K562 (cell line): ENCODE measurements at regions not wholly inside any gene's neighbourhood (a gene's known extent, or its start where the extent isn't known, plus 50 kb on each side); places are given as distances from the start of the nearest gene placed in this dataset.

Experiments
- ATAC-seq: fragments of 200-7000 bp; cut with Tn5 transposase; 3 replicates; pipeline ENCODE4 v1.9.1; 2020; ENCODE audit warnings: moderate library complexity
- BruUV-seq: library from RNA; stranded (reverse); fragments of 400-500 nt; replicated peaks from 2 replicates; lab custom pipeline; 2021; lab: Mats Ljungman, UMichigan
- CTCF ChIA-PET: fragments of 300-600 bp; formaldehyde crosslinking; extraction: SDS; loops from one replicate; lab custom pipeline; 2021; ENCODE audit warnings: low intra/inter-chr PET ratio; lab: Yijun Ruan, JAX
- POLR2A ChIA-PET: fragments of 300-600, 350-650 bp; sonication (Branson Sonifier 250); formaldehyde crosslinking; extraction: SDS; loops from one replicate; lab custom pipeline; 2021; ENCODE audit warnings: antibody characterized with exemption, inconsistent platforms; lab: Yijun Ruan, JAX
- DNase-seq, 4 experiments: peaks; one replicate each; pipeline versions ENCODE4 v3.0.0 to v3.0.0-alpha.2; 2011 to 2018; ENCODE audit warnings: low spot score in 3 of 4, mixed read lengths in 3 of 4; ENCODE audit errors: extremely low read depth in 1 of 4
- FAIRE-seq: peaks from 2 replicates; lab custom pipeline; 2011; peaks lifted over from hg19 to GRCh38; lab: Jason Lieb, UNC
- H2AFZ ChIP-seq: 2 replicates; pipeline ENCODE4 v1.6.0; 2011; ENCODE audit warnings: low read depth, low read length, control low read depth, inconsistent platforms
- H3K27ac ChIP-seq: fragments of 200-600 bp; 3 replicates; pipeline ENCODE4 v1.8.0; 2011; ENCODE audit warnings: low read depth, mild to moderate bottlenecking, control low read depth, inconsistent platforms, low read length, moderate library complexity, mixed read lengths; ENCODE audit errors: extremely low read depth
- H3K27me3 ChIP-seq, 2 experiments: fragments of 300-600 bp in 1 of 2; 2 replicates in 1 of 2; 3 replicates in 1 of 2; pipeline versions ENCODE4 v1.6.0 to v1.8.0; 2011; ENCODE audit warnings: inconsistent platforms in 2 of 2, low read length in 2 of 2, mild to moderate bottlenecking in 1 of 2, mixed read lengths in 1 of 2, moderate library complexity in 1 of 2; ENCODE audit not compliant: control insufficient read depth in 2 of 2, insufficient read depth in 2 of 2
- H3K36me3 ChIP-seq: fragments of 300-600 bp; 3 replicates; pipeline ENCODE4 v1.8.0; 2011; ENCODE audit warnings: mild to moderate bottlenecking, low read length, inconsistent platforms; ENCODE audit not compliant: control insufficient read depth, insufficient read depth
- H3K4me1 ChIP-seq, 2 experiments: fragments of 200-600 bp in 1 of 2; replicated peaks in 1 of 2; 2 replicates in 1 of 2; 3 replicates in 1 of 2; pipeline versions ENCODE4 v1.5.1 to v1.8.0; 2011; ENCODE audit warnings: inconsistent platforms in 2 of 2, low read length in 2 of 2, mild to moderate bottlenecking in 1 of 2, mixed read lengths in 1 of 2, moderate library complexity in 1 of 2; ENCODE audit not compliant: control insufficient read depth in 2 of 2, insufficient read depth in 2 of 2
- H3K4me2 ChIP-seq: 2 replicates; pipeline ENCODE4 v1.6.1; 2011; ENCODE audit warnings: low read length, control low read depth, inconsistent platforms, mixed read lengths; ENCODE audit not compliant: insufficient read depth
- H3K4me3 ChIP-seq: fragments of 200-600 bp; sonication (generic), shearing (Covaris generic); 2 replicates; pipeline ENCODE4 v1.5.1; 2016; ENCODE audit warnings: control low read depth, inconsistent platforms
- H3K79me2 ChIP-seq: fragments of 200-600 bp; 3 replicates; pipeline ENCODE4 v1.8.0; 2011; ENCODE audit warnings: low read length, inconsistent platforms; ENCODE audit not compliant: control insufficient read depth, insufficient read depth
- H3K9ac ChIP-seq, 2 experiments: 2 replicates each; pipeline versions ENCODE4 v1.6.0 to v1.6.1; 2011; ENCODE audit warnings: low read depth in 2 of 2, low read length in 2 of 2, control low read depth in 1 of 2, inconsistent platforms in 1 of 2, mild to moderate bottlenecking in 1 of 2, mixed read lengths in 1 of 2; ENCODE audit not compliant: insufficient read depth in 1 of 2
- H3K9me1 ChIP-seq: one replicate; pipeline ENCODE4 v1.6.0; 2011; ENCODE audit warnings: inconsistent platforms, mild to moderate bottlenecking, low read length, moderate library complexity; ENCODE audit not compliant: control insufficient read depth, insufficient read depth
- H3K9me3 ChIP-seq: replicated peaks from 2 replicates; pipeline ENCODE4 v1.5.1; 2011; ENCODE audit warnings: low read depth, low read length, inconsistent platforms; ENCODE audit not compliant: control insufficient read depth, insufficient read depth
- H4K20me1 ChIP-seq: replicated peaks from 2 replicates; pipeline ENCODE4 v1.6.1; 2011; ENCODE audit warnings: low read length, inconsistent platforms, mixed read lengths; ENCODE audit not compliant: control insufficient read depth, insufficient read depth
- BACH1 ChIP-seq: fragments of 200-800 bp; sonication (Bioruptor generic); IDR thresholded peaks from 2 replicates; pipeline ENCODE4 v1.6.1; 2016; ENCODE audit warnings: missing genetic modification characterization, missing compliant biosample characterization
- CAMTA2 ChIP-seq: fragments of 250-450 bp; sonication (Bioruptor Pico); conservative IDR thresholded peaks from 2 replicates; pipeline ENCODE4 v1.5.1; 2022
- CHCHD3 ChIP-seq: fragments of 250-450 bp; sonication (Bioruptor Pico); IDR thresholded peaks from 2 replicates; pipeline ENCODE4 v2.1.2; 2022; ENCODE audit warnings: mild to moderate bottlenecking
- DEAF1 ChIP-seq: fragments of 450-650 bp; formaldehyde crosslinking; IDR thresholded peaks from 2 replicates; pipeline ENCODE4 v1.4.0; 2020; ENCODE audit warnings: mild to moderate bottlenecking, moderate library complexity
- FUS ChIP-seq: fragments of 200-400 bp; formaldehyde crosslinking; optimal IDR thresholded peaks from 2 replicates; pipeline ENCODE3; 2017; ENCODE audit warnings: low read depth, low read length
- ILF3 ChIP-seq: fragments of 450-650 bp; IDR thresholded peaks from 2 replicates; pipeline ENCODE4 v1.6.1; 2018; ENCODE audit warnings: antibody characterized with exemption, mild to moderate bottlenecking, moderate library complexity, borderline replicate concordance
- JUND ChIP-seq, 2 experiments: IDR thresholded peaks; 2 replicates in 1 of 2; 3 replicates in 1 of 2; pipeline ENCODE4 v1.6.1; 2011; ENCODE audit warnings: borderline replicate concordance in 2 of 2, low read depth in 2 of 2, low read length in 2 of 2, improper control_type of control experiment in 1 of 2, missing biosample characterization in 1 of 2, missing genetic modification characterization in 1 of 2, missing genetic modification reagents in 1 of 2
- KDM2B ChIP-seq: fragments of 250-450 bp; sonication (Bioruptor Pico); IDR thresholded peaks from 2 replicates; pipeline ENCODE4 v1.8.0; 2021; ENCODE audit warnings: mild to moderate bottlenecking, moderate library complexity
- LARP7 ChIP-seq: fragments of 450-650 bp; IDR thresholded peaks from 2 replicates; pipeline ENCODE4 v1.6.1; 2016
- MAFF ChIP-seq: IDR thresholded peaks from 2 replicates; pipeline ENCODE4 v1.6.1; 2012; ENCODE audit warnings: low read length, improper control_type of control experiment
- MXD1 ChIP-seq: fragments of 250-450 bp; sonication (Bioruptor Pico); IDR thresholded peaks from 2 replicates; pipeline ENCODE4 v1.8.0; 2021; ENCODE audit warnings: borderline replicate concordance, mild to moderate bottlenecking, moderate library complexity; ENCODE audit not compliant: poor library complexity, severe bottlenecking
- PTTG1 ChIP-seq: fragments of 450-650 bp; IDR thresholded peaks from 2 replicates; pipeline ENCODE4 v1.6.1; 2016; ENCODE audit warnings: low read depth, mild to moderate bottlenecking, missing genetic modification characterization, missing compliant biosample characterization
- RBM34 ChIP-seq: fragments of 200-400 bp; formaldehyde crosslinking; IDR thresholded peaks from 2 replicates; pipeline ENCODE4 v1.6.1; 2018; ENCODE audit warnings: low read length, borderline replicate concordance; ENCODE audit not compliant: insufficient read depth
- SMAD2 ChIP-seq: fragments of 150-350 bp; IDR thresholded peaks from 2 replicates; pipeline ENCODE4 v1.6.1; 2014; ENCODE audit warnings: low read depth, mild to moderate bottlenecking, low read length
- ZBTB9 ChIP-seq: fragments of 450-650 bp; formaldehyde crosslinking; IDR thresholded peaks from 2 replicates; pipeline ENCODE4 v1.4.0; 2020; ENCODE audit warnings: mild to moderate bottlenecking, moderate library complexity
- ZNF133 ChIP-seq: fragments of 250-450 bp; sonication (Bioruptor Pico); IDR thresholded peaks from 2 replicates; pipeline ENCODE4 v1.4.0; 2020; ENCODE audit warnings: mild to moderate bottlenecking
- ZNF584 ChIP-seq: fragments of 200-800 bp; sonication (Bioruptor generic); IDR thresholded peaks from 2 replicates; pipeline ENCODE4 v1.6.1; 2016; ENCODE audit warnings: low read depth, mild to moderate bottlenecking, missing genetic modification characterization, missing compliant biosample characterization
- ZNF764 ChIP-seq: fragments of 250-450 bp; sonication (Bioruptor Pico); IDR thresholded peaks from 2 replicates; pipeline ENCODE4 v1.4.0; 2020; ENCODE audit warnings: low read depth, mild to moderate bottlenecking, moderate library complexity
- WGBS: fragments of 100-300 bp; shearing (Covaris generic); methylation state at CpG from one replicate; pipeline ENCODE4 v1.1.6; 2016; ENCODE audit warnings: low coverage, mixed read lengths; ENCODE audit not compliant: insufficient coverage; ENCODE audit errors: missing lambda C conversion rate; 5-methylcytosine and 5-hydroxymethylcytosine counted together
- in situ Hi-C: fragments of 300-500 bp; cut with MboI; formaldehyde crosslinking; loops from 4 replicates; pipeline ENCODE4 v1.15.0; 2018; ENCODE audit warnings: inconsistent platforms, mixed read lengths
- intact Hi-C: fragments of 100-400 bp; cut with micrococcal nuclease; formaldehyde crosslinking; loops from 2 replicates; pipeline ENCODE4 v1.14.2; 2022
- TF ChIP-seq, protein P1 (sequence below): sonication (generic); formaldehyde crosslinking; IDR thresholded peaks from 2 replicates; pipeline ENCODE4 v1.8.0; 2023; ENCODE audit warnings: mild to moderate bottlenecking, missing genetic modification reagents

- TF ChIP-seq LARP7 (no peak), ZNF764 (no peak), DEAF1 (no peak), ZNF584 (CRISPR knock-in tag) (no peak), RBM34 (no peak)
These were observed 632.0 kb upstream of the PIK3C3 start (continued) for GRCh38 chr18:41323044-41323443.

DNA sequence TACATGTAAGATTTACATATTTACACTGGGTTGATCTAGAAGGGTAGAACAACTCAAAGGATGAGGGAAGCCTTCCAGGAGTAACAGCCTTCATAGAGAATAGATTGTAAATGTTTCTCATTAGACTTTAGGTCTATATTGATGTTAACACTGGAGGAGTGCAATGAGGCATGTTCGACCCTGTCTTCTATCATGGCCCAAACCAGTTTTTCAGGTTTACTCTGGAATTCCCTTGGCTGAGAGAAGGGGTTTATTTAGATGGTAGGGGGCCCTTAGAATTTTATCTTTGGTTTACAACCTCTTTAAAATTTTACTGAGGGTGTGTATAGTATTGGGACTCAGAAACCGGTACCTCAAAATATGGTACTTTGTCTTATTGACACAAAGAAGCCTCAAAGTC, 634.9 kb upstream of the PIK3C3 start:
- in situ Hi-C loops (no loop called here), intact Hi-C loops (no loop called here)
- ChIA-PET POLR2A (no interaction called here), CTCF (no interaction called here)
- Histone ChIP-seq H3K4me3 (no peak overlapping the region), H3K9ac (no peak overlapping the region), H3K4me1 (no peaks in the 10 kb centered on the region), H2AFZ (no peak overlapping the region), H3K4me2 (no peak overlapping the region), H3K36me3 (no peaks in the 10 kb centered on the region), H3K9me1 (no peaks in the 10 kb centered on the region), H3K9me3 (no peaks in the 10 kb centered on the region; the same call in 1 of the 2 replicates), H4K20me1 (no peaks in the 10 kb centered on the region), H3K79me2 (no peaks in the 10 kb centered on the region), H3K27ac (no peak overlapping the region), H3K27me3 (no peaks in the 10 kb centered on the region)
- WGBS = 0% methylated on average over 2 of the region's 2 CpGs
- no peak for DNase-seq
- ATAC-seq = no peak
- no peak for FAIRE-seq
- BruUV-seq = no TSS peak
- TF ChIP-seq FUS (no peak), ILF3 (no peak), MXD1 (CRISPR knock-in tag) (no peak), JUND (IDR thresholded peaks at IDR 0.05; ENCODE audit: borderline replicate concordance, low read depth, low read length) (no peak), JUND (tag; IDR thresholded peaks at IDR 0.05; ENCODE audit: borderline replicate concordance, low read depth, low read length) (no peak), ZBTB9 (CRISPR knock-in tag) (no peak), CHCHD3 (CRISPR knock-in tag) (no peak), MAFF (no peak), SMAD2 (no peak), KDM2B (CRISPR knock-in tag) (no peak), CAMTA2 (CRISPR knock-in tag) (no peak), PTTG1 (no peak), BACH1 (tag) (no peak), ZNF133 (CRISPR knock-in tag) (no peak)
- TF ChIP-seq, protein P1, sequence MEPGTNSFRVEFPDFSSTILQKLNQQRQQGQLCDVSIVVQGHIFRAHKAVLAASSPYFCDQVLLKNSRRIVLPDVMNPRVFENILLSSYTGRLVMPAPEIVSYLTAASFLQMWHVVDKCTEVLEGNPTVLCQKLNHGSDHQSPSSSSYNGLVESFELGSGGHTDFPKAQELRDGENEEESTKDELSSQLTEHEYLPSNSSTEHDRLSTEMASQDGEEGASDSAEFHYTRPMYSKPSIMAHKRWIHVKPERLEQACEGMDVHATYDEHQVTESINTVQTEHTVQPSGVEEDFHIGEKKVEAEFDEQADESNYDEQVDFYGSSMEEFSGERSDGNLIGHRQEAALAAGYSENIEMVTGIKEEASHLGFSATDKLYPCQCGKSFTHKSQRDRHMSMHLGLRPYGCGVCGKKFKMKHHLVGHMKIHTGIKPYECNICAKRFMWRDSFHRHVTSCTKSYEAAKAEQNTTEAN = no peak
